Jurkat, Clone E6-1 (cell line): ENCODE measurements at regions not wholly inside any gene's neighbourhood (a gene's known extent, or its start where the extent isn't known, plus 50 kb on each side); places are given as distances from the start of the nearest gene placed in this dataset.
"Not testable (repeated sequence)": the region's sequence is repeated elsewhere in the genome, so short reads cannot be mapped to it uniquely, and the experiment has no call there.

Source experiments
- DNase-seq: peaks from one replicate; pipeline ENCODE4 v3.0.0-alpha.2; 2011; ENCODE audit warnings: low read depth, low spot score
- H3K4me3 ChIP-seq: 2 replicates; pipeline ENCODE4 v1.5.1; 2011; ENCODE audit warnings: mild to moderate bottlenecking, low read length, control low read depth, moderate library complexity

GRCh38 chr6:166814390-166814789 lies 142.0 kb downstream of the RNASET2 start:
- no peak overlapping the region for H3K4me3 ChIP-seq
- no peak for DNase-seq

GRCh38 chr6:166813461-166813860 lies 142.9 kb downstream of the RNASET2 start:
- no peak for DNase-seq

GRCh38 chr6:166810864-166811263 lies 145.5 kb downstream of the RNASET2 start:
- DNase-seq, result no peak
- H3K4me3 ChIP-seq, result no peak overlapping the region

More at GRCh38 chr6:166813461-166813860, 142.9 kb downstream of the RNASET2 start:
- no peak overlapping the region for H3K4me3 ChIP-seq

- H3K4me3 ChIP-seq, result no peak overlapping the region
- no peak for DNase-seq
These were observed 146.6 kb downstream of the RNASET2 start for GRCh38 chr6:166809721-166810120.

- no peak overlapping the region for H3K4me3 ChIP-seq
- DNase-seq, result no peak
These were observed 149.2 kb downstream of the RNASET2 start for GRCh38 chr6:166806962-166807757.

- DNase-seq, result no peak
- no peak overlapping the region for H3K4me3 ChIP-seq
These were observed 150.0 kb downstream of the RNASET2 start for GRCh38 chr6:166806217-166806838.

GRCh38 chr6:166803471-166803870 lies 152.9 kb downstream of the RNASET2 start:
- DNase-seq, result no peak
- H3K4me3 ChIP-seq, result no peak overlapping the region

- no peak overlapping the region for H3K4me3 ChIP-seq
- DNase-seq, result no peak
These were observed 153.9 kb downstream of the RNASET2 start for GRCh38 chr6:166802401-166802800.

- no peak for DNase-seq
- H3K4me3 ChIP-seq, result no peak overlapping the region
These were observed 156.2 kb downstream of the RNASET2 start for GRCh38 chr6:166800137-166800536.

- H3K4me3 ChIP-seq, result no peak overlapping the region
- DNase-seq, result no peak
These were observed 157.7 kb downstream of the RNASET2 start for GRCh38 chr6:166798652-166799051.

GRCh38 chr6:166796610-166797009 lies 159.7 kb downstream of the RNASET2 start:
- H3K4me3 ChIP-seq, result no peak overlapping the region
- no peak for DNase-seq

- no peak for DNase-seq
- H3K4me3 ChIP-seq, result no peak overlapping the region
These were observed 160.5 kb downstream of the RNASET2 start for GRCh38 chr6:166795879-166796278.

- not testable (repeated sequence) for H3K4me3 ChIP-seq, DNase-seq
These were observed 163.8 kb upstream of the RPS6KA2 start for GRCh38 chr6:166790808-166791207.

- H3K4me3 ChIP-seq, DNase-seq: not testable (repeated sequence)
These were observed 161.9 kb upstream of the RPS6KA2 start for GRCh38 chr6:166788846-166789529.

- H3K4me3 ChIP-seq, result no peak overlapping the region
- DNase-seq, result peak; percentile 55
These were observed 159.7 kb upstream of the RPS6KA2 start for GRCh38 chr6:166786704-166787293.

GRCh38 chr6:166785131-166785530 lies 158.1 kb upstream of the RPS6KA2 start:
- no peak for DNase-seq
- no peak overlapping the region for H3K4me3 ChIP-seq

GRCh38 chr6:166784691-166785090 lies 157.6 kb upstream of the RPS6KA2 start:
- DNase-seq, result no peak

GRCh38 chr6:166782520-166782919 lies 155.5 kb upstream of the RPS6KA2 start:
- H3K4me3 ChIP-seq, result no peak overlapping the region
- DNase-seq, result no peak

More at GRCh38 chr6:166784691-166785090, 157.6 kb upstream of the RPS6KA2 start:
- no peak overlapping the region for H3K4me3 ChIP-seq

- DNase-seq, result no peak
These were observed 154.3 kb upstream of the RPS6KA2 start for GRCh38 chr6:166781331-166781730.

More at GRCh38 chr6:166781331-166781730, 154.3 kb upstream of the RPS6KA2 start:
- H3K4me3 ChIP-seq, result no peak overlapping the region
